Skin of body (tissue), 1 donor: ENCODE measurements at regions not wholly inside any gene's neighbourhood (a gene's known extent, or its start where the extent isn't known, plus 50 kb on each side); places are given as distances from the start of the nearest gene placed in this dataset.

Source experiments
- DNase-seq: peaks from one replicate; lab custom pipeline; 2025; lab: John Stamatoyannopoulos, UW

GRCh38 chr7:1286946-1287645 is 54.4 kb downstream of the UNCX start:
- DNase-seq: no peak

GRCh38 chr7:1287752-1288201 is 55.1 kb downstream of the UNCX start:
- DNase-seq: no peak

GRCh38 chr7:1288390-1288995 is 55.8 kb downstream of the UNCX start:
- DNase-seq: no peak

- DNase-seq: no peak
These were observed 56.4 kb downstream of the UNCX start for GRCh38 chr7:1288996-1289551.

GRCh38 chr7:1289666-1290025 is 57.0 kb downstream of the UNCX start:
- DNase-seq: no peak

- DNase-seq: peak; percentile 16
These were observed 57.5 kb downstream of the UNCX start for GRCh38 chr7:1290026-1290678.

- no peak for DNase-seq
These were observed 58.1 kb downstream of the UNCX start for GRCh38 chr7:1290679-1291356.

GRCh38 chr7:1291357-1291689 is 58.7 kb downstream of the UNCX start:
- no peak for DNase-seq

- no peak for DNase-seq
These were observed 59.4 kb downstream of the UNCX start for GRCh38 chr7:1291845-1292765.

- no peak for DNase-seq
These were observed 60.5 kb downstream of the UNCX start for GRCh38 chr7:1292972-1293830.

GRCh38 chr7:1293950-1294411 is 61.3 kb downstream of the UNCX start:
- DNase-seq: no peak

- no peak for DNase-seq
These were observed 63.2 kb downstream of the UNCX start for GRCh38 chr7:1295776-1296355.

GRCh38 chr7:1296356-1296981 is 63.8 kb downstream of the UNCX start:
- no peak for DNase-seq

- no peak for DNase-seq
These were observed 64.6 kb downstream of the UNCX start for GRCh38 chr7:1297017-1297960.

- DNase-seq: no peak
These were observed 65.6 kb downstream of the UNCX start for GRCh38 chr7:1298051-1298930.

- no peak for DNase-seq
These were observed 66.5 kb downstream of the UNCX start for GRCh38 chr7:1298931-1299885.
